ENCODE measurements at regions not wholly inside any gene's neighbourhood (a gene's known extent, or its start where the extent isn't known, plus 50 kb on each side); places are given as distances from the start of the nearest gene placed in this dataset.

DNA sequence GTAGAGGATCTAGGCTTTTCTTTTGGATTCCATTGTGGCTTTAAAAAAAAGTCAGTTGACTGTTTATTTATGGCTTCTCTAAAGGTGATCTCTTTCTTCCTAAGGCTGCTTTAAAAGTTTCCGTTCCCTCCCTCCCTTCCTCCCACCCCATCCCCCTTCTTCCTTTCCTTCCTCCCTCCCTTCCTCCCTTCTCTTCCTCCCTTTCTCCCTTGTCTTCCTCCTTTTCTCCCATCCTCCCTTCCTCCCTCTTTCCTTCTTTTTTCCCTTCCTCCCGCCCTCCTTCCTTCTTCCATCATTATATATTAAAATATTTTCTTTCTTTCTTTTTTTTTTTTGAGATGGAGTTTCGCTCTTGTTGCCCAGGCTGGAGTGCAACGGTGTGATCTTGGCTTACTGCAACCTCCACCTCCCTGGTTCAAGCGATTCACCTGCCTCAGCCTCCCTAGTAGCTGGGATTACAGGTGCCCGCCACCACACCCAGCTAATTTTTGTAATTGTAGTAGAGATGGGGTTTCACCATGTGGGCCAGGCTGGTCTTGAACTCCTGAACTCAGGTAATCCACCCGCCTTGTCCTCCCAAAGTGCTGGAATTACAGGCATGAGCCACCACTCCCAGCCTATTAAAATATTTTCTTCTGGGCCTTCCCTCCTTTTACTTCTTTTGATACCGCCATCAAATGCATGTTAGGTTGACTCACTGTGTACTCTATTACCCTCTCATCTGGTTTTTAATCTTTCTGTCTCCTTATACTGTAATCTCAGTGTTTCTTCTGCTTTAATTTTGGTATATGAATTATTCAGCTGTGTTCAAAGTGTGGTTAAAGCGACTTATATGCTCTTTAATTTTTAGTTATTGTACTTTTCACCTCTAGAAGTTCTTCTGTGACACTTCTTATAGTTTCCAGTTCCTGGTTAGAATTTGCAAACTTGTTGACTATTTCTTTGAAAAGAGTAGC, 59.2 kb upstream of the ATP5PO start:
- TF ChIP-seq, protein P1, sequence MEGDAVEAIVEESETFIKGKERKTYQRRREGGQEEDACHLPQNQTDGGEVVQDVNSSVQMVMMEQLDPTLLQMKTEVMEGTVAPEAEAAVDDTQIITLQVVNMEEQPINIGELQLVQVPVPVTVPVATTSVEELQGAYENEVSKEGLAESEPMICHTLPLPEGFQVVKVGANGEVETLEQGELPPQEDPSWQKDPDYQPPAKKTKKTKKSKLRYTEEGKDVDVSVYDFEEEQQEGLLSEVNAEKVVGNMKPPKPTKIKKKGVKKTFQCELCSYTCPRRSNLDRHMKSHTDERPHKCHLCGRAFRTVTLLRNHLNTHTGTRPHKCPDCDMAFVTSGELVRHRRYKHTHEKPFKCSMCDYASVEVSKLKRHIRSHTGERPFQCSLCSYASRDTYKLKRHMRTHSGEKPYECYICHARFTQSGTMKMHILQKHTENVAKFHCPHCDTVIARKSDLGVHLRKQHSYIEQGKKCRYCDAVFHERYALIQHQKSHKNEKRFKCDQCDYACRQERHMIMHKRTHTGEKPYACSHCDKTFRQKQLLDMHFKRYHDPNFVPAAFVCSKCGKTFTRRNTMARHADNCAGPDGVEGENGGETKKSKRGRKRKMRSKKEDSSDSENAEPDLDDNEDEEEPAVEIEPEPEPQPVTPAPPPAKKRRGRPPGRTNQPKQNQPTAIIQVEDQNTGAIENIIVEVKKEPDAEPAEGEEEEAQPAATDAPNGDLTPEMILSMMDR (IDR thresholded peaks at IDR 0.05; ENCODE audit: poor library complexity, severe bottlenecking) = no peak
- TF ChIP-seq EZH2 (IDR thresholded peaks at IDR 0.05; ENCODE audit: borderline replicate concordance, insufficient read depth, low read length, poor library complexity, severe bottlenecking) (no peak), TAF1 (IDR thresholded peaks at IDR 0.05; ENCODE audit: low read depth) (no peak)
